ENCODE measurements at regions not wholly inside any gene's neighbourhood (a gene's known extent, or its start where the extent isn't known, plus 50 kb on each side); places are given as distances from the start of the nearest gene placed in this dataset.

DNA sequence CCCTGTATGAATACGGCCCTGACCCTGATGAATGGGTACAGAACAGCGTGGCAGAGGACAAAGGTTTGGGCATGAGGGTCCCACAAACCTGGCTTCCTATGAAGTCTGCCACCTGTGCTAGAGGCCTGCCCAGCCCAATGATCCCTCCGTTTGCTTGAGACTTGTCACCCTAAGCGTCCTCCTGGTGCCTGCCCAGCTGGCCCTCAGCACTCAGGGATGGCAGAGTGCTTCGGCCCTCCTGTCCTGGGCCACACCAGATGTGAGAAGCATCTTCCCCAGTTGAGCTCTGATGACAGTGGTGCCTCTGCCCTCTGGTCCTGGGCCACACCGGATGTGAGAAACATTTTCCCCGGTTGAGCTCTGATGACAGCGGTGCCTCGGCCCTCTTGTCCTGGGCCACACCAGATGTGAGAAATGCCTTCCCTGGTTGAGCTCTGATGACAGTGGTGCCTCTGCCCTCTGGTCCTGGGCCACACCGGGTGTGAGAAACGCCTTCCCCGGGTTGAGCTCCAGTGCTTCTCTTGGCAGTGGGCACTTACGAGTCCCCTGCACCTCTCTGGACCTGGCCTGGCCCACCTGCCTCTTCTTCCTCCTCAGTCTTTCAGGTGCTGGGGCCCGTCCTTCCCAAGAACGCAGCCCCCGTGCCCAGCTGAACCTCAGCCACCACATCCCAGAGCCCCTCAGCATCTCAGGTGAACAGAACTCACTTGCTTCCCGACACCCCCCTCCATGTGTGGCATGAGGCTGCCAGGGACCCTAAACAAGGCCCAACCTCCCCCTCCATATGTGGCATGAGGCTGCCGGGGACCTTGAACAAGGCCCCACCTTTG is 253.1 kb upstream of the IRX1 start:
- TF ChIP-seq, protein P1, sequence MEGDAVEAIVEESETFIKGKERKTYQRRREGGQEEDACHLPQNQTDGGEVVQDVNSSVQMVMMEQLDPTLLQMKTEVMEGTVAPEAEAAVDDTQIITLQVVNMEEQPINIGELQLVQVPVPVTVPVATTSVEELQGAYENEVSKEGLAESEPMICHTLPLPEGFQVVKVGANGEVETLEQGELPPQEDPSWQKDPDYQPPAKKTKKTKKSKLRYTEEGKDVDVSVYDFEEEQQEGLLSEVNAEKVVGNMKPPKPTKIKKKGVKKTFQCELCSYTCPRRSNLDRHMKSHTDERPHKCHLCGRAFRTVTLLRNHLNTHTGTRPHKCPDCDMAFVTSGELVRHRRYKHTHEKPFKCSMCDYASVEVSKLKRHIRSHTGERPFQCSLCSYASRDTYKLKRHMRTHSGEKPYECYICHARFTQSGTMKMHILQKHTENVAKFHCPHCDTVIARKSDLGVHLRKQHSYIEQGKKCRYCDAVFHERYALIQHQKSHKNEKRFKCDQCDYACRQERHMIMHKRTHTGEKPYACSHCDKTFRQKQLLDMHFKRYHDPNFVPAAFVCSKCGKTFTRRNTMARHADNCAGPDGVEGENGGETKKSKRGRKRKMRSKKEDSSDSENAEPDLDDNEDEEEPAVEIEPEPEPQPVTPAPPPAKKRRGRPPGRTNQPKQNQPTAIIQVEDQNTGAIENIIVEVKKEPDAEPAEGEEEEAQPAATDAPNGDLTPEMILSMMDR (IDR thresholded peaks at IDR 0.05; ENCODE audit: insufficient read depth, low read length, severe bottlenecking), result no peak
- no peaks in the 10 kb centered on the region for H3K36me3 ChIP-seq (ENCODE audit: control insufficient read depth, insufficient read depth, low read length)
- no peak overlapping the region for H3K4me3 ChIP-seq (ENCODE audit: low read depth, low read length)
- DNase-seq (ENCODE audit: low read depth), result no peak
- no peaks in the 10 kb centered on the region for H3K27me3 ChIP-seq (ENCODE audit: control insufficient read depth, insufficient read depth, low read length)
- FAIRE-seq, result no peak

DNA sequence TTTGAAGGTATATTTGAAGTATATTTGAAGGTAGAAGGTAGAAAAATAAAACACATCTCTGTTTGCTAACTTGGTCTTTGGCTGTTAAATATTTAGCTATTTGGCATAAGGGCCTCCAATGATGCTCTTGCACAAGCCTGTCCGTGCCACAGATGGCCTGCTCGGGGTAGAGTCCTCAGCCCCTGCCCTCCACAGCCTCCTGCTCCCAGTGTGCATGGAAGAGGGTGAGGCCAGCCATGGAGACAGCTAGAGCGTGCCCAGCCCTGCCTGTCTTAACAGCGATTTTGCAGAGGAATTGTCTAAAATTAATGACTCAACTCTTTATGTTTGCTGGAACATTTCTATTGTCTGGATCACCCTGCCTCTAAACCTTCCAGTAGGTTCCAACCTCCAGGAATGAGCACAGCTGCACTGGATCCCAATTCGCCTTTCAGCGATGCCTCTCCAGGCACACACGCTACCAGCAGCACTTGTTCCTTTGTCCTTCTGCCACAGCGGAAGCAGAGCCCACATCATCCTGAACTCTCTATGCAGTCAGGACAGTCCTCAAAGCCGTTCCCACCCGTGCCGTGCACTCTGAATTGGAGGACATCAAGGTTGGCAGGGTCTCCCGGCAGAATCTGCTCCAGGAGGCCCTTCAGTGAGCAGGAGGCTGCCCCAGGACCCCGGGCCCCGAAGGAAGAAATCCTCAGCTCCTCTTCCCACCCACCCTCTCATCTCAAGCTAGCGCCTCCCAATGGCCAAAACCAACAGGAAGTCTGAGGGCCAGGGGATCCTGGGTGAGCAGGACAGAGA is 254.0 kb upstream of the IRX1 start:
- FAIRE-seq, result no peak
- peak; percentile 7 for DNase-seq (ENCODE audit: low read depth)
- TF ChIP-seq, protein P1 (IDR thresholded peaks at IDR 0.05; ENCODE audit: insufficient read depth, low read length, severe bottlenecking), result no peak
- no peaks in the 10 kb centered on the region for H3K27me3 ChIP-seq (ENCODE audit: control insufficient read depth, insufficient read depth, low read length)
- H3K36me3 ChIP-seq (ENCODE audit: control insufficient read depth, insufficient read depth, low read length), result no peaks in the 10 kb centered on the region
- H3K4me3 ChIP-seq (ENCODE audit: low read depth, low read length), result no peak overlapping the region

DNA sequence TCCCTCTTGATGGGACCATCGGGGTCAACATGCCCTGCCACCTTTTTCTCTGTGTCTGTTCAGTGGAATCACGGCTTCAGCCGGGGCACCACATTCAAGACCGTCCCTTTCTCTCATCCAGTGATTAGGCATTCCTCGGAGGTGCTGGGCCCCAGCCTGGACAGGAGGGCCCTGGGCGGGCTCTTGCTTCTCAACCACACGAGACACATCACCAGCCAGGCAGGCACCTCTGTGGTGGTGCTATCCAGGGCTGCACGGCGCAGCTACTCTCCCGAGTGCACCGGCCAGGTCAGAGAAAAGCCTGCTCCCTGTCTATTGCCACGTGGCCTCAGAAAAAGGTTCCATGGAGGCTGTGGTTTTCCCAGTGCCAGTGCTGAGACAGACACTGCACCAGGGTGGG is 255.2 kb upstream of the IRX1 start:
- FAIRE-seq (no peak), DNase-seq (ENCODE audit: low read depth) (no peak)
- Histone ChIP-seq H3K36me3 (ENCODE audit: control insufficient read depth, insufficient read depth, low read length) (no peaks in the 10 kb centered on the region), H3K4me3 (ENCODE audit: low read depth, low read length) (no peak overlapping the region), H3K27me3 (ENCODE audit: control insufficient read depth, insufficient read depth, low read length) (no peaks in the 10 kb centered on the region)
- TF ChIP-seq, protein P1 (IDR thresholded peaks at IDR 0.05; ENCODE audit: insufficient read depth, low read length, severe bottlenecking), result no peak

DNA sequence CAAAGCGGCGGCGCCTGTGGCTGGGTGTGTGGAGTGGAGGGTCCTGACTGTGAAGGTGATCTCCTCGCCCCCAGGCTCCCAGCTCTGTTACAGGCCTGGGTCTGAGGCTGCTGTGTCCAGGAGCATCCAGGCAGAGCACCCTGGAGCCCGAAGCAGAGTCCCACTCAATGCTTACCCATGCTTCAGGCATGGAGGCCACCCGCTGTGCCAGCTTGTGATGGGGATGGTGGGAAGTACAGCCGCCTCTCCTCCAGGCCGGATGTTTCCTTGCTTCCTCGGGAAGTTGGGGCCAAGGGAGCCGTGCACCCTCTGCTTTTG is 255.9 kb upstream of the IRX1 start:
- DNase-seq (ENCODE audit: low read depth) (no peak), FAIRE-seq (no peak)
- H3K4me3 ChIP-seq (ENCODE audit: low read depth, low read length), result no peak overlapping the region
- H3K27me3 ChIP-seq (ENCODE audit: control insufficient read depth, insufficient read depth, low read length), result no peaks in the 10 kb centered on the region
- H3K36me3 ChIP-seq (ENCODE audit: control insufficient read depth, insufficient read depth, low read length), result no peaks in the 10 kb centered on the region
- TF ChIP-seq, protein P1 (IDR thresholded peaks at IDR 0.05; ENCODE audit: insufficient read depth, low read length, severe bottlenecking), result no peak

DNA sequence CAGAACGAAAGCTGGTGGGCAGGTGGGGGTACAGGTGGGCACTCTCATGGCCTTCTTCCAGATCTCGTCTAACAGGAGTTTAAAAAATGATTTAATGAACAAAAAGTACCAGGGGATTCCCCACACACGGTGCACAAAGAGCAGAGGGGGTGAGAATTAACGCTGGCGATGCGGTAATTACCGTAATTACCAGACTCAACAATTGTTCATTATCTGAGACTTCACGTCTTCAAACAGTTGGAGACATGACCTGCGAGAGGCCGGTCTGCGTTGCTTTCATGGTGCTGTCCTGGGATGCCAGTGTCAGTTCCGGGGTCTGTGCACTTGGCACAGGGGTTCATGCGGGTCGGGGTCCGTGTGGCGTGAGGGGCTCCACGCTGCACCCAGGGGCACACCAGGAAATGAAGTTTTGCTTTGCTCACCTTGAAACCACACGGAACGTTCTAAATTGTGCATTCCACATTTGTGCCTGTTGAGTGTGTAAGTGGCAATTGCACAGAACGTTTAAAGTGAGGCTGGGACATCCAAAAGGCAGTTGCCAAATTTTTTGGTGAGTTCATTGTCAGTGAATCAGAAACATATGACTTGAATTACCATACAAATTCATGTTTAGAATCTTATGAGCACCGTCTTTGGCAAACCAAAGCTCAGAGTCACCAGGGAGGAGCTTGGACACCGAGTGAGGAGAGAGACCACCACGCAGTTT is 256.4 kb upstream of the IRX1 start:
- no peaks in the 10 kb centered on the region for H3K27me3 ChIP-seq (ENCODE audit: control insufficient read depth, insufficient read depth, low read length)
- DNase-seq (ENCODE audit: low read depth) (no peak), FAIRE-seq (no peak)
- no peaks in the 10 kb centered on the region for H3K36me3 ChIP-seq (ENCODE audit: control insufficient read depth, insufficient read depth, low read length)
- TF ChIP-seq, protein P1 (IDR thresholded peaks at IDR 0.05; ENCODE audit: insufficient read depth, low read length, severe bottlenecking), result no peak
- no peak overlapping the region for H3K4me3 ChIP-seq (ENCODE audit: low read depth, low read length)
